Transverse colon (tissue), 4 donors: ENCODE measurements at regions not wholly inside any gene's neighbourhood (a gene's known extent, or its start where the extent isn't known, plus 50 kb on each side); places are given as distances from the start of the nearest gene placed in this dataset.

ENCODE experiments used
- DNase-seq: peaks from one replicate; pipeline ENCODE4 v3.0.0-alpha.2; 2019
- H3K27ac ChIP-seq, 4 donors: fragments of 200-600 bp; sonication (generic); 2 replicates each; pipeline ENCODE4 v1.5.1; 2016 to 2018; ENCODE audit warnings: inconsistent platforms in 4 of 4
- H3K27me3 ChIP-seq: fragments of 200-600 bp; sonication (generic); 2 replicates; pipeline ENCODE4 v1.5.1; 2017; ENCODE audit warnings: inconsistent platforms
- H3K36me3 ChIP-seq, 4 donors: fragments of 200-600 bp; sonication (generic); 2 replicates each; pipeline ENCODE4 v1.5.1; 2017 to 2019; ENCODE audit warnings: inconsistent platforms in 4 of 4
- H3K4me1 ChIP-seq, 4 donors: fragments of 200-600 bp; sonication (generic); 2 replicates each; pipeline ENCODE4 v1.5.1; 2017 to 2020; ENCODE audit warnings: inconsistent platforms in 4 of 4
- H3K4me3 ChIP-seq, 4 donors: fragments of 200-600 bp; sonication (generic); 1 replicate in 1 of 4; 2 replicates in 3 of 4; pipeline versions ENCODE4 v1.5.1 to v1.6.1; 2017 to 2019; ENCODE audit warnings: inconsistent platforms in 4 of 4
- H3K9me3 ChIP-seq, 2 donors: fragments of 200-600 bp; sonication (generic); 2 replicates each; pipeline ENCODE4 v1.5.1; 2017 to 2019; ENCODE audit warnings: inconsistent platforms in 2 of 2
- EP300 ChIP-seq: sonication (generic); formaldehyde crosslinking; IDR thresholded peaks from one replicate; pipeline ENCODE4 v1.6.1; 2017; ENCODE audit warnings: antibody characterized with exemption, low read depth
- POLR2A ChIP-seq: fragments of 450-650 bp; IDR thresholded peaks from one replicate; pipeline ENCODE4 v1.6.1; 2016; ENCODE audit warnings: antibody characterized with exemption, mild to moderate bottlenecking, moderate library complexity
- POLR2AphosphoS5 ChIP-seq, 3 donors: sonication (generic); formaldehyde crosslinking; IDR thresholded peaks; one replicate each; pipeline ENCODE4 v1.6.1; 2016; ENCODE audit warnings: antibody characterized with exemption in 3 of 3
- WGBS, 2 donors: methylation state at CpG; one replicate each; pipeline ENCODE4 v1.1.5; 2018; ENCODE audit warnings: low coverage in 1 of 2; 5-methylcytosine and 5-hydroxymethylcytosine counted together
- in situ Hi-C, 4 donors: fragments of 200-750 bp; cut with MboI; loops; one replicate each; pipeline versions ENCODE4 v1.15.0 to v1.15.1; 2017; ENCODE audit warnings: low sequenced_read_pairs in 3 of 4, low pct_ligation_motif_present in 1 of 4, low pct_unique_long_range_greater_than_20kb in 1 of 4
- intact Hi-C: fragments of 100-400 bp; cut with DNase I; formaldehyde crosslinking; loops from one replicate; pipeline ENCODE4 v1.15.1; 2023; ENCODE audit warnings: low total_unique reads
- TF ChIP-seq, protein P1 (sequence below), 5 experiments: fragments of 200-600 bp in 3 of 5; fragments of 450-650 bp in 2 of 5; sonication (generic) in 3 of 5; IDR thresholded peaks; 1 replicate in 2 of 5; 2 replicates in 3 of 5; pipeline ENCODE4 v1.5.1; 2016 to 2017; ENCODE audit warnings: antibody characterized with exemption in 5 of 5, inconsistent platforms in 3 of 5, mild to moderate bottlenecking in 2 of 5, moderate library complexity in 1 of 5

DNA sequence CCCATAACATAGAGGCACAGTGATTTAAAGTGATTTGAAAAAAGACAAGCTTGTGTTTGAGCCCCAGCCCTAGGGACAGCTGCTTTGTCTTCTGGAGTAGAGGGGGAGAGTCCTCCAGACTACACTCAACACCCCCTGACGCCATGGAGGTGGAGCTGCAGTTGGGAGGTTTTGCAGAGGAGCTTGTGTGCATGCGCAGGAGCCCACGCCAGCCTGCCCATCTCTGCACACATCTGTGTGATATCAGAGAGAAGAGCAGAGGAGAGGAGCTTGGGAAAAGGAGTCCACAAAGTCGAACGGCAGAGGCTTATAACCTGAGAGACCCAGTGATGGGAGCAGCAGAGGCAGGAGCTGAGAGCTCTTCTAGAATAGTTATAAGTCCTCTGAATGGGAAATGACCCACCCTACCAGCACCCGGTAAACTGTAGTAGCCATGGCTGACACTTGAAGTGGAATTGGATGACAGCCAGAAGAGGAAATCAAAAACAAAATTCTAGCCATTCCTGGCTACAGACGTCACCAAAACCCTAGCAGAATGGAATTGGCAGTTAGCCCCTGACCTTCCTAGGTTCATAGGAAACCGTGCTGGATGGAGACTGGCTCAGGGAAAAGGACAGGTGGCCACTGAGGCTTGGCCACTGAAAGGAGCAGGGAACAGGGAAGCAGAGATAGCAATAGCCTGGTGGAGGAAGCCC, 185.1 kb upstream of the VASH1 start:
- intact Hi-C loops = no loop called here
- Histone ChIP-seq H3K27me3 (no peaks in the 10 kb centered on the region), H3K4me3 (no peak overlapping the region), H3K9me3 (no peaks in the 10 kb centered on the region), H3K4me1 (peaks cover 0 to 3% (median 0%) of the 10 kb centered on the region in 4 donors), H3K27ac (no peak overlapping the region), H3K36me3 (no peaks in the 10 kb centered on the region)
- TF ChIP-seq, protein P1, sequence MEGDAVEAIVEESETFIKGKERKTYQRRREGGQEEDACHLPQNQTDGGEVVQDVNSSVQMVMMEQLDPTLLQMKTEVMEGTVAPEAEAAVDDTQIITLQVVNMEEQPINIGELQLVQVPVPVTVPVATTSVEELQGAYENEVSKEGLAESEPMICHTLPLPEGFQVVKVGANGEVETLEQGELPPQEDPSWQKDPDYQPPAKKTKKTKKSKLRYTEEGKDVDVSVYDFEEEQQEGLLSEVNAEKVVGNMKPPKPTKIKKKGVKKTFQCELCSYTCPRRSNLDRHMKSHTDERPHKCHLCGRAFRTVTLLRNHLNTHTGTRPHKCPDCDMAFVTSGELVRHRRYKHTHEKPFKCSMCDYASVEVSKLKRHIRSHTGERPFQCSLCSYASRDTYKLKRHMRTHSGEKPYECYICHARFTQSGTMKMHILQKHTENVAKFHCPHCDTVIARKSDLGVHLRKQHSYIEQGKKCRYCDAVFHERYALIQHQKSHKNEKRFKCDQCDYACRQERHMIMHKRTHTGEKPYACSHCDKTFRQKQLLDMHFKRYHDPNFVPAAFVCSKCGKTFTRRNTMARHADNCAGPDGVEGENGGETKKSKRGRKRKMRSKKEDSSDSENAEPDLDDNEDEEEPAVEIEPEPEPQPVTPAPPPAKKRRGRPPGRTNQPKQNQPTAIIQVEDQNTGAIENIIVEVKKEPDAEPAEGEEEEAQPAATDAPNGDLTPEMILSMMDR (IDR thresholded peaks at IDR 0.05) = no peak
- no peak for TF ChIP-seq POLR2A
- no peak for TF ChIP-seq POLR2AphosphoS5 (IDR thresholded peaks at IDR 0.05)
- DNase-seq = no peak
- in situ Hi-C loops = no loop called here
- WGBS, 2 donors = 42 to 51% methylated on average over 4 to 8 of the region's 8 CpGs

DNA sequence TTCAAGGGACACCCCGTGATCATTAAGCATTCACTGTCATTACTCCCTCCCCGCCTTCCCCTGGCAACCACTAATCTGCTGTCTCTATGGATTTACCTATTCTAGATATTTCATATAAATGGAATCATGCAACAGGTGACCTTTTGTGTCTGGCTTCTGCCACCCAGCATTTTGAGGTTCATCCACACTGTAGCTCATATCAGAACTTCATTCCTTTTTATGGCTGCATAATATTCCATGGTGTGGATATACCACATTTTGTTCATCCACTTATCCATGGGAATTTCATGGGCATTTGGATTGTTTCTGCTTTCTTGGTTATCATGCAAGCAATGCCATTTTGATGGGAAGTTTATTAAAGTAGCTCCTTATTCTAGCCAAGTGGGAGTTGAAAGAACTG, 184.2 kb upstream of the VASH1 start:
- intact Hi-C loops (no loop called here), in situ Hi-C loops (no loop called here)
- TF ChIP-seq POLR2AphosphoS5 (IDR thresholded peaks at IDR 0.05) = no peak
- no peak for TF ChIP-seq EP300
- TF ChIP-seq, protein P1 (IDR thresholded peaks at IDR 0.05) = no peak
- no peak for TF ChIP-seq POLR2A
- Histone ChIP-seq H3K4me1 (peaks cover 0 to 3% (median 0%) of the 10 kb centered on the region in 4 donors), H3K27me3 (no peaks in the 10 kb centered on the region), H3K9me3 (no peaks in the 10 kb centered on the region), H3K27ac (no peak overlapping the region), H3K4me3 (no peak overlapping the region), H3K36me3 (no peaks in the 10 kb centered on the region)
- WGBS, 2 donors = 87 to 92% methylated on average over 2 of the region's 2 CpGs
- DNase-seq = no peak

DNA sequence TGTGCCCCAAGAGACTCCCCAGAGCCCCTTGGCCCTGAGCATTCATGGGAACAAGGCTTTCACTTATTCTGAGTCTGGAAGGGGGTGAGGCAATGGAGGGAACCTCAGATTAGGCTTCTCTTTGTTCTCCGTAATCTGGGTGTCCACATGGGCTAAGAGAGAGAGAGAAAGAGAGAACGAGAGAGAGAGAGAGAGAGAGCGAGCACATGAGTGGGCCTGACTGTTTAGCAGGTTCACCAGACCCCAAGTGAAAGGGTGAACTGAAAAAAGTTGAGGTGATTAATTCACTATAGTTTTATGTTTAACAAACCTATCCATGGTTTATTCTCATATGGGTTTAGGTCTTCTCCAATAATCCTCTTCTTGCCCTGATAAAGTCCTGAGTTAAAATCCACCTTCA, 183.4 kb upstream of the VASH1 start:
- H3K4me3 ChIP-seq = no peak overlapping the region
- intact Hi-C loops = no loop called here
- TF ChIP-seq, protein P1 (IDR thresholded peaks at IDR 0.05) = no peak
- no peak for TF ChIP-seq POLR2AphosphoS5 (IDR thresholded peaks at IDR 0.05)
- TF ChIP-seq POLR2A = no peak
- no peak for TF ChIP-seq EP300
- in situ Hi-C loops = no loop called here
- H3K27ac ChIP-seq = no peak overlapping the region
- H3K4me1 ChIP-seq = peaks cover 0 to 3% (median 0%) of the 10 kb centered on the region in 4 donors
- H3K27me3 ChIP-seq = no peaks in the 10 kb centered on the region
- no peak for DNase-seq
- H3K36me3 ChIP-seq = no peaks in the 10 kb centered on the region
- WGBS, 2 donors = 73 to 94% methylated on average over 3 of the region's 3 CpGs
- no peaks in the 10 kb centered on the region for H3K9me3 ChIP-seq

DNA sequence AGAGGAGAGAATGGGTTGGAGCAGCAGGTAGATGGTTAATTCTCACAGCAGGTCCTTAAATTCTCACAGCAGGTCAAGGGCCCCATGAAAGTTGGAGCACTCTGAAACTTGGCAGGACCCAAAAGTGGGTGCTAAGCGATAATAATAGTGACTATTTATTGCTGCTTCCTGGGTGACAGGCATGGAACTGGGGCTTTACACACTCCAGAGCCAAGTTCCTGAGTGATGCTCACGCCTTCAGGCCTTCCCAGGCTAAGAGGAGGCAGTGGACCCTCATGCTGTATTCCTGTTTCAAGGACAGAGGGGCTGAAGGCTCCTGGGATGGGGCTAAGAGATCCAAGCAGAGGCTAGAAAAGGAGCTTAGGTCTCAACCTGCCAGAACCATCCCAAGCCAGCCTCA, 180.9 kb upstream of the VASH1 start:
- no peaks in the 10 kb centered on the region for H3K9me3 ChIP-seq
- DNase-seq = no peak
- H3K4me3 ChIP-seq = no peak overlapping the region
- intact Hi-C loops = no loop called here
- H3K27me3 ChIP-seq = no peaks in the 10 kb centered on the region
- in situ Hi-C loops = no loop called here
- H3K27ac ChIP-seq = no peak overlapping the region
- peaks cover 0 to 3% (median 1%) of the 10 kb centered on the region in 4 donors for H3K4me1 ChIP-seq
- H3K36me3 ChIP-seq = no peaks in the 10 kb centered on the region
- TF ChIP-seq EP300 (no peak), POLR2A (no peak), POLR2AphosphoS5 (IDR thresholded peaks at IDR 0.05) (no peak)
- TF ChIP-seq, protein P1 (IDR thresholded peaks at IDR 0.05) = no peak
- WGBS, 2 donors = 42 to 59% methylated on average over 2 of the region's 2 CpGs
